H9 (cell line): ENCODE measurements at regions not wholly inside any gene's neighbourhood (a gene's known extent, or its start where the extent isn't known, plus 50 kb on each side); places are given as distances from the start of the nearest gene placed in this dataset.

Source experiments
- DNase-seq: peaks from one replicate; pipeline ENCODE4 v3.0.0-alpha.2; 2017
- H2AFZ ChIP-seq: one replicate; pipeline ENCODE4 v1.6.1; 2013; ENCODE audit warnings: mild to moderate bottlenecking, low read length, control low read depth, moderate library complexity
- H2AK5ac ChIP-seq: 2 replicates; pipeline ENCODE4 v1.6.1; 2013; ENCODE audit warnings: low read length, control low read depth, mixed read lengths; ENCODE audit not compliant: insufficient read length
- H2BK120ac ChIP-seq: one replicate; pipeline ENCODE4 v1.6.1; 2013; ENCODE audit warnings: low read depth, mild to moderate bottlenecking, low read length, control low read depth, inconsistent platforms; ENCODE audit not compliant: poor library complexity, severe bottlenecking
- H2BK12ac ChIP-seq: 2 replicates; pipeline ENCODE4 v1.6.1; 2013; ENCODE audit warnings: low read length, control low read depth, mixed read lengths, low read depth; ENCODE audit not compliant: insufficient read length
- H2BK15ac ChIP-seq: 2 replicates; pipeline ENCODE4 v1.6.1; 2013; ENCODE audit warnings: low read depth, low read length, control low read depth
- H2BK20ac ChIP-seq: one replicate; pipeline ENCODE4 v1.6.1; 2013; ENCODE audit warnings: low read depth, mild to moderate bottlenecking, low read length, control low read depth, inconsistent platforms; ENCODE audit not compliant: poor library complexity, severe bottlenecking
- H2BK5ac ChIP-seq: 2 replicates; pipeline ENCODE4 v1.6.1; 2013; ENCODE audit warnings: low read length, control low read depth, mixed read lengths; ENCODE audit not compliant: insufficient read length
- H3K14ac ChIP-seq: 2 replicates; pipeline ENCODE4 v1.6.1; 2013; ENCODE audit warnings: low read length, control low read depth; ENCODE audit not compliant: insufficient read depth
- H3K18ac ChIP-seq: 2 replicates; pipeline ENCODE4 v1.6.1; 2013; ENCODE audit warnings: low read depth, mild to moderate bottlenecking, mixed read lengths, low read length, control low read depth; ENCODE audit not compliant: insufficient read length
- H3K23ac ChIP-seq: 2 replicates; pipeline ENCODE4 v1.6.1; 2013; ENCODE audit warnings: low read length, control low read depth, mixed read lengths, low read depth; ENCODE audit not compliant: insufficient read length
- H3K23me2 ChIP-seq: 2 replicates; pipeline ENCODE4 v1.6.1; 2013; ENCODE audit warnings: low read depth, mild to moderate bottlenecking, mixed read lengths, low read length, control low read depth; ENCODE audit not compliant: insufficient read length, poor library complexity, severe bottlenecking
- H3K27ac ChIP-seq: 2 replicates; pipeline ENCODE4 v1.5.1; 2013; ENCODE audit warnings: low read length, control low read depth, mixed read lengths, low read depth; ENCODE audit not compliant: insufficient read length
- H3K27me3 ChIP-seq: 2 replicates; pipeline ENCODE4 v1.6.1; 2013; ENCODE audit warnings: low read length, control low read depth, inconsistent platforms; ENCODE audit not compliant: insufficient read depth
- H3K4ac ChIP-seq: 2 replicates; pipeline ENCODE4 v1.6.1; 2013; ENCODE audit warnings: low read depth, mild to moderate bottlenecking, control low read depth, inconsistent platforms, low read length, moderate library complexity
- H3K4me1 ChIP-seq: 2 replicates; pipeline ENCODE4 v1.6.1; 2013; ENCODE audit warnings: low read length, control low read depth, inconsistent platforms; ENCODE audit not compliant: insufficient read depth
- H3K4me2 ChIP-seq: 2 replicates; pipeline ENCODE4 v1.6.1; 2013; ENCODE audit warnings: low read length, control low read depth, mixed read lengths; ENCODE audit not compliant: insufficient read length, insufficient read depth
- H3K56ac ChIP-seq: 2 replicates; pipeline ENCODE4 v1.6.1; 2013; ENCODE audit warnings: low read depth, mild to moderate bottlenecking, mixed read lengths, low read length, control low read depth; ENCODE audit not compliant: insufficient read length
- H3K79me1 ChIP-seq: 2 replicates; pipeline ENCODE4 v1.6.1; 2013; ENCODE audit warnings: low read depth, mild to moderate bottlenecking, moderate library complexity, low read length, control low read depth, inconsistent platforms; ENCODE audit not compliant: insufficient read depth, poor library complexity, severe bottlenecking
- H3K79me2 ChIP-seq: 2 replicates; pipeline ENCODE4 v1.6.1; 2013; ENCODE audit warnings: low read length, control low read depth, inconsistent platforms; ENCODE audit not compliant: insufficient read depth
- H3K9ac ChIP-seq: 2 replicates; pipeline ENCODE4 v1.6.1; 2013; ENCODE audit warnings: low read length, control low read depth, mixed read lengths; ENCODE audit not compliant: insufficient read length; ENCODE audit errors: extremely low read depth
- H3K9me3 ChIP-seq: one replicate; pipeline ENCODE4 v1.6.1; 2013; ENCODE audit warnings: low read depth, low read length, inconsistent platforms; ENCODE audit not compliant: control insufficient read depth
- H3T11ph ChIP-seq: one replicate; pipeline ENCODE4 v1.6.1; 2013; ENCODE audit warnings: mild to moderate bottlenecking, low read length, control low read depth, inconsistent platforms
- H4K20me1 ChIP-seq: one replicate; pipeline ENCODE4 v1.6.1; 2013; ENCODE audit not compliant: control insufficient read depth, insufficient read length, insufficient read depth
- H4K5ac ChIP-seq: 2 replicates; pipeline ENCODE4 v1.6.1; 2013; ENCODE audit warnings: low read depth, mild to moderate bottlenecking, mixed read lengths, low read length, control low read depth; ENCODE audit not compliant: insufficient read length
- H4K8ac ChIP-seq: replicated peaks from 2 replicates; pipeline ENCODE4 v1.6.1; 2013; ENCODE audit warnings: low read length, control low read depth, mixed read lengths, low read depth; ENCODE audit not compliant: insufficient read length
- H4K91ac ChIP-seq: 2 replicates; pipeline ENCODE4 v1.6.1; 2013; ENCODE audit warnings: low read depth, mild to moderate bottlenecking, moderate library complexity, mixed read lengths, low read length, control low read depth; ENCODE audit not compliant: insufficient read length
- H3K27ac Mint-ChIP-seq, 3 experiments: 2 replicates in 2 of 3; 3 replicates in 1 of 3; pipeline ENCODE4 v1.8.0; 2020 to 2021; ENCODE audit warnings: mixed read lengths in 3 of 3, mild to moderate bottlenecking in 1 of 3, moderate library complexity in 1 of 3
- H3K27me3 Mint-ChIP-seq: 2 replicates; pipeline ENCODE4 v1.8.0; 2021; ENCODE audit warnings: low read depth, mild to moderate bottlenecking, moderate library complexity, mixed read lengths
- H3K36me3 Mint-ChIP-seq, 3 experiments: 2 replicates in 2 of 3; 3 replicates in 1 of 3; pipeline ENCODE4 v1.8.0; 2020 to 2021; ENCODE audit warnings: low read depth in 3 of 3, mixed read lengths in 3 of 3; ENCODE audit not compliant: insufficient read depth in 1 of 3
- H3K4me1 Mint-ChIP-seq, 2 experiments: 2 replicates each; pipeline ENCODE4 v1.8.0; 2020; ENCODE audit warnings: mixed read lengths in 2 of 2
- H3K4me3 Mint-ChIP-seq, 2 experiments: 2 replicates in 1 of 2; 3 replicates in 1 of 2; pipeline ENCODE4 v1.8.0; 2020 to 2021; ENCODE audit warnings: mild to moderate bottlenecking in 2 of 2, mixed read lengths in 2 of 2, moderate library complexity in 1 of 2
- H3K9me3 Mint-ChIP-seq, 2 experiments: 2 replicates in 1 of 2; 3 replicates in 1 of 2; pipeline ENCODE4 v1.8.0; 2020; ENCODE audit warnings: mild to moderate bottlenecking in 2 of 2, mixed read lengths in 2 of 2, moderate library complexity in 1 of 2
- CTCF ChIP-seq: fragments of 200-600 bp; sonication (generic); conservative IDR thresholded peaks from 3 replicates; pipeline ENCODE4 v1.8.0; 2021; ENCODE audit warnings: antibody characterized with exemption, mild to moderate bottlenecking
- WGBS: extraction: QIAGEN DNeasy Blood & Tissue Kit; methylation state at CpG from one replicate; pipeline ENCODE4 v1.1.7; 2013; ENCODE audit warnings: missing lambda C conversion rate, low lambda C conversion rate, mixed read lengths; ENCODE audit not compliant: insufficient read length; ENCODE audit errors: extremely low coverage; 5-methylcytosine and 5-hydroxymethylcytosine counted together

DNA sequence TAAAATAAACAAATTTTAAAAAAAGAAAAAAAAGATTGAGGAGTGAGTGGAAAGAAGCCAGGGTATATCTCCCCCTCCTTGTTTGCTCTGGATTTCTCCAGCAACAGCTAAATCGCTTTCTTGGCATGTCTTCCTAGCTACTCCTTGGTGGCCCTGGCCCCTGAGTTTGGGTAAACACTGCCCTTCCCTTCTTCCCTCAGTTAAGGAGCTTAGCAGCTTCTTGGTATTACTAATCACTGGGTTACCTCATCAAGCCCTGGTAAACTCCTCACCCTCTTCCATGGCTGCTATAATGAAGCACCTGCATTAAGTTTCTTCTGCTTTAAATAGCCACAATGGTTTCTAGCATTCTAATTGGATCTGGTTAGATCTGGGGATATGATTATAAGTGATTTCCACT lies 269.8 kb downstream of the FZD1 start:
- Histone ChIP-seq H3K23me2 (no peaks in the 10 kb centered on the region), H2BK12ac (no peak overlapping the region), H3K27ac (no peak overlapping the region), H3K4ac (no peak overlapping the region), H3K14ac (no peak overlapping the region), H3K56ac (no peak overlapping the region), H3K9ac (no peak overlapping the region), H3K4me1 (no peaks in the 10 kb centered on the region), H3K23ac (no peak overlapping the region), H3K9me3 (no peaks in the 10 kb centered on the region), H3K4me2 (no peak overlapping the region), H3K79me1 (no peaks in the 10 kb centered on the region), H2BK20ac (no peak overlapping the region), H2AFZ (no peak overlapping the region), H3K79me2 (no peaks in the 10 kb centered on the region), H4K8ac (no peak overlapping the region), H4K91ac (no peak overlapping the region), H3T11ph (no peak overlapping the region), H4K20me1 (no peaks in the 10 kb centered on the region), H2BK120ac (no peak overlapping the region), H3K27me3 (no peaks in the 10 kb centered on the region), H2BK5ac (no peak overlapping the region), H2AK5ac (no peak overlapping the region), H2BK15ac (no peak overlapping the region), H3K18ac (no peak overlapping the region), H4K5ac (no peak overlapping the region)
- Mint-ChIP-seq H3K4me3 (no peak overlapping the region), H3K27ac (no peak overlapping the region), H3K27me3 (no peaks in the 10 kb centered on the region), H3K36me3 (peaks cover 0 to 12% (median 0%) of the 10 kb centered on the region in 3 experiments; a peak in 4 of 7 replicates), H3K4me1 (peaks cover 13 to 16% of the 10 kb centered on the region in 2 experiments), H3K9me3 (peaks cover 13 to 19% of the 10 kb centered on the region in 2 experiments)
- TF ChIP-seq CTCF = no peak
- DNase-seq = no peak
- WGBS = no CpG with 5 or more reads among the region's 1 CpG
